Astrocyte (in vitro differentiated cells and primary cell): ENCODE measurements at regions not wholly inside any gene's neighbourhood (a gene's known extent, or its start where the extent isn't known, plus 50 kb on each side); places are given as distances from the start of the nearest gene placed in this dataset.

Source experiments
- DNase-seq: peaks from one replicate; pipeline ENCODE4 v3.0.0-alpha.2; 2010; ENCODE audit warnings: low read depth
- FAIRE-seq: peaks from 2 replicates; lab custom pipeline; 2011; peaks lifted over from hg19 to GRCh38; lab: Jason Lieb, UNC
- H2AFZ ChIP-seq: 2 replicates; pipeline ENCODE4 v1.6.0; 2012; ENCODE audit warnings: low read depth, low read length, inconsistent platforms
- H3K27ac ChIP-seq: 2 replicates; pipeline ENCODE4 v1.5.1; 2011; ENCODE audit warnings: low read depth, low read length, inconsistent platforms
- H3K27me3 ChIP-seq: 2 replicates; pipeline ENCODE4 v1.6.0; 2011; ENCODE audit warnings: low read length, inconsistent platforms; ENCODE audit not compliant: insufficient read depth
- H3K36me3 ChIP-seq: 2 replicates; pipeline ENCODE4 v1.5.1; 2011; ENCODE audit warnings: low read length, inconsistent platforms; ENCODE audit not compliant: insufficient read depth
- H3K4me1 ChIP-seq: 2 replicates; pipeline ENCODE4 v1.5.1; 2011; ENCODE audit warnings: low read length, inconsistent platforms; ENCODE audit not compliant: insufficient read depth
- H3K4me2 ChIP-seq: 2 replicates; pipeline ENCODE4 v1.6.0; 2012; ENCODE audit warnings: low read length, inconsistent platforms
- H3K4me3 ChIP-seq: 2 replicates; pipeline ENCODE4 v1.5.1; 2011; ENCODE audit warnings: low read depth, mild to moderate bottlenecking, low read length, inconsistent platforms; ENCODE audit not compliant: insufficient read depth
- H3K79me2 ChIP-seq: 2 replicates; pipeline ENCODE4 v1.6.0; 2012; ENCODE audit warnings: mild to moderate bottlenecking, low read length, inconsistent platforms; ENCODE audit not compliant: insufficient read depth
- H3K9ac ChIP-seq: 2 replicates; pipeline ENCODE4 v1.6.0; 2012; ENCODE audit warnings: mild to moderate bottlenecking, low read length, inconsistent platforms
- H3K9me3 ChIP-seq: 2 replicates; pipeline ENCODE4 v1.5.1; 2012; ENCODE audit warnings: low read depth, mild to moderate bottlenecking, low read length, inconsistent platforms; ENCODE audit not compliant: insufficient read depth
- H4K20me1 ChIP-seq: 2 replicates; pipeline ENCODE4 v1.6.0; 2012; ENCODE audit warnings: low read length, inconsistent platforms; ENCODE audit not compliant: insufficient read depth
- H3K27ac Mint-ChIP-seq: one replicate; pipeline ENCODE4 v1.8.0; 2021; ENCODE audit warnings: mild to moderate bottlenecking, mixed read lengths; ENCODE audit not compliant: unreplicated experiment
- H3K27me3 Mint-ChIP-seq: one replicate; pipeline ENCODE4 v1.8.0; 2021; ENCODE audit warnings: low read depth, mixed read lengths; ENCODE audit not compliant: unreplicated experiment
- H3K36me3 Mint-ChIP-seq: one replicate; pipeline ENCODE4 v1.8.0; 2021; ENCODE audit warnings: low read depth, mixed read lengths; ENCODE audit not compliant: unreplicated experiment
- H3K4me1 Mint-ChIP-seq: one replicate; pipeline ENCODE4 v1.8.0; 2021; ENCODE audit warnings: low read depth, mixed read lengths; ENCODE audit not compliant: unreplicated experiment
- H3K4me3 Mint-ChIP-seq: one replicate; pipeline ENCODE4 v1.8.0; 2021; ENCODE audit warnings: mild to moderate bottlenecking, moderate library complexity, mixed read lengths; ENCODE audit not compliant: unreplicated experiment
- H3K9me3 Mint-ChIP-seq: one replicate; pipeline ENCODE4 v1.8.0; 2021; ENCODE audit warnings: mild to moderate bottlenecking, mixed read lengths; ENCODE audit not compliant: unreplicated experiment
- CTCF ChIP-seq: IDR thresholded peaks from 2 replicates; pipeline ENCODE4 v1.5.1; 2011; ENCODE audit warnings: low read depth, mild to moderate bottlenecking, inconsistent platforms, low read length, moderate library complexity; ENCODE audit not compliant: insufficient read depth
- EZH2 ChIP-seq: IDR thresholded peaks from 2 replicates; pipeline ENCODE4 v1.6.1; 2012; ENCODE audit warnings: mild to moderate bottlenecking, low read length, inconsistent platforms; ENCODE audit not compliant: insufficient read depth

GRCh38 chr5:31131381-31131891 lies 62.0 kb upstream of the CDH6 start:
- Histone ChIP-seq H4K20me1 (no peaks in the 10 kb centered on the region), H3K9ac (no peak overlapping the region), H3K27ac (no peak overlapping the region), H3K79me2 (no peaks in the 10 kb centered on the region), H3K4me2 (peak overlapping the region; percentile 5), H3K36me3 (no peaks in the 10 kb centered on the region), H3K4me3 (no peak overlapping the region), H3K4me1 (peaks cover 6% of the 10 kb centered on the region), H2AFZ (no peak overlapping the region), H3K27me3 (no peaks in the 10 kb centered on the region), H3K9me3 (no peaks in the 10 kb centered on the region)
- FAIRE-seq, result no peak
- Mint-ChIP-seq H3K27ac (no peak overlapping the region), H3K27me3 (no peaks in the 10 kb centered on the region), H3K36me3 (peaks cover 2% of the 10 kb centered on the region), H3K9me3 (peaks cover 4% of the 10 kb centered on the region), H3K4me3 (no peak overlapping the region), H3K4me1 (peaks cover 4% of the 10 kb centered on the region)
- TF ChIP-seq CTCF, result no peak
- TF ChIP-seq EZH2, result no peak
- DNase-seq, result peak; percentile 62

- peaks cover 6% of the 10 kb centered on the region for H3K4me1 ChIP-seq
- no peaks in the 10 kb centered on the region for H3K27me3 Mint-ChIP-seq
- no peak overlapping the region for H2AFZ ChIP-seq
- no peak overlapping the region for H3K4me2 ChIP-seq
- FAIRE-seq (no peak), DNase-seq (no peak)
- TF ChIP-seq EZH2 (no peak), CTCF (no peak)
- no peak overlapping the region for H3K27ac ChIP-seq
- no peak overlapping the region for H3K4me3 Mint-ChIP-seq
- peaks cover 4% of the 10 kb centered on the region for H3K4me1 Mint-ChIP-seq
- H3K36me3 Mint-ChIP-seq, result peaks cover 3% of the 10 kb centered on the region
- no peaks in the 10 kb centered on the region for H4K20me1 ChIP-seq
- H3K9me3 Mint-ChIP-seq, result peaks cover 5% of the 10 kb centered on the region
- H3K27ac Mint-ChIP-seq, result no peak overlapping the region
- no peaks in the 10 kb centered on the region for H3K9me3 ChIP-seq
- no peaks in the 10 kb centered on the region for H3K36me3 ChIP-seq
- no peak overlapping the region for H3K9ac ChIP-seq
- no peaks in the 10 kb centered on the region for H3K79me2 ChIP-seq
- H3K4me3 ChIP-seq, result no peak overlapping the region
- no peaks in the 10 kb centered on the region for H3K27me3 ChIP-seq
Measured at GRCh38 chr5:31130676-31131075, 62.8 kb upstream of the CDH6 start.

- H3K27ac ChIP-seq, result no peak overlapping the region
- no peak overlapping the region for H3K4me3 Mint-ChIP-seq
Measured at GRCh38 chr5:31124651-31125305, 68.7 kb upstream of the CDH6 start.

More at GRCh38 chr5:31124651-31125305, 68.7 kb upstream of the CDH6 start:
- Mint-ChIP-seq H3K27me3 (no peaks in the 10 kb centered on the region), H3K27ac (no peak overlapping the region), H3K4me1 (peaks cover 26% of the 10 kb centered on the region), H3K36me3 (peaks cover 3% of the 10 kb centered on the region), H3K9me3 (peaks cover 5% of the 10 kb centered on the region)
- H2AFZ ChIP-seq, result no peak overlapping the region
- FAIRE-seq, result no peak
- H3K79me2 ChIP-seq, result no peaks in the 10 kb centered on the region
- peaks cover 8% of the 10 kb centered on the region for H3K4me1 ChIP-seq
- no peaks in the 10 kb centered on the region for H3K9me3 ChIP-seq
- no peak overlapping the region for H3K4me2 ChIP-seq
- H3K27me3 ChIP-seq, result no peaks in the 10 kb centered on the region
- no peaks in the 10 kb centered on the region for H3K36me3 ChIP-seq
- no peak overlapping the region for H3K4me3 ChIP-seq
- no peaks in the 10 kb centered on the region for H4K20me1 ChIP-seq
- H3K9ac ChIP-seq, result no peak overlapping the region
- no peak for DNase-seq
- TF ChIP-seq CTCF, result no peak
- no peak for TF ChIP-seq EZH2
